ENCODE measurements at regions not wholly inside any gene's neighbourhood (a gene's known extent, or its start where the extent isn't known, plus 50 kb on each side); places are given as distances from the start of the nearest gene placed in this dataset.

- DNase-seq (ENCODE audit: low spot score) (no peak), FAIRE-seq (no peak)
These were observed 78.0 kb downstream of the ZIC5 start for GRCh38 chr13:99893567-99893966.

- DNase-seq (ENCODE audit: low spot score) (no peak), FAIRE-seq (no peak)
These were observed 78.6 kb downstream of the ZIC5 start for GRCh38 chr13:99892866-99893504.

- DNase-seq (ENCODE audit: low spot score) (no peak), FAIRE-seq (no peak)
These were observed 79.4 kb downstream of the ZIC5 start for GRCh38 chr13:99892196-99892613.

GRCh38 chr13:99886706-99887105 is 84.9 kb downstream of the ZIC5 start:
- FAIRE-seq (no peak), DNase-seq (ENCODE audit: low spot score) (no peak)

- no peak for FAIRE-seq
These were observed 86.7 kb downstream of the ZIC5 start for GRCh38 chr13:99884913-99885312.

GRCh38 chr13:99883805-99884204 is 87.8 kb downstream of the ZIC5 start:
- FAIRE-seq, result no peak
- DNase-seq (ENCODE audit: low spot score), result no peak

More at GRCh38 chr13:99884913-99885312, 86.7 kb downstream of the ZIC5 start:
- no peak for DNase-seq (ENCODE audit: low spot score)

GRCh38 chr13:99878921-99879610 is 92.5 kb downstream of the ZIC5 start:
- DNase-seq (ENCODE audit: low spot score), result no peak
- FAIRE-seq, result no peak

- DNase-seq (ENCODE audit: low spot score) (no peak), FAIRE-seq (no peak)
These were observed 94.9 kb downstream of the ZIC5 start for GRCh38 chr13:99876651-99877050.

- no peak for DNase-seq (ENCODE audit: low spot score)
These were observed 96.2 kb downstream of the ZIC5 start for GRCh38 chr13:99875391-99875790.

GRCh38 chr13:99873832-99874430 is 97.6 kb downstream of the ZIC5 start:
- FAIRE-seq (no peak), DNase-seq (ENCODE audit: low spot score) (no peak)

More at GRCh38 chr13:99875391-99875790, 96.2 kb downstream of the ZIC5 start:
- FAIRE-seq, result no peak

- DNase-seq (ENCODE audit: low spot score) (no peak), FAIRE-seq (no peak)
These were observed 98.4 kb downstream of the ZIC5 start for GRCh38 chr13:99873141-99873540.

GRCh38 chr13:99871249-99871898 is 100.2 kb downstream of the ZIC5 start:
- DNase-seq (ENCODE audit: low spot score) (no peak), FAIRE-seq (no peak)

GRCh38 chr13:99870541-99870940 is 101.0 kb downstream of the ZIC5 start:
- FAIRE-seq, result no peak

GRCh38 chr13:99869830-99870229 is 101.7 kb downstream of the ZIC5 start:
- DNase-seq (ENCODE audit: low spot score) (no peak), FAIRE-seq (no peak)

More at GRCh38 chr13:99870541-99870940, 101.0 kb downstream of the ZIC5 start:
- DNase-seq (ENCODE audit: low spot score), result no peak

- DNase-seq (ENCODE audit: low spot score) (no peak), FAIRE-seq (no peak)
These were observed 102.8 kb downstream of the ZIC5 start for GRCh38 chr13:99868767-99869166.

GRCh38 chr13:99867535-99868257 is 103.9 kb downstream of the ZIC5 start:
- DNase-seq (ENCODE audit: low spot score) (no peak), FAIRE-seq (no peak)

- DNase-seq (ENCODE audit: low spot score), result no peak
These were observed 104.8 kb downstream of the ZIC5 start for GRCh38 chr13:99866781-99867180.

GRCh38 chr13:99865420-99865930 is 106.1 kb downstream of the ZIC5 start:
- FAIRE-seq (no peak), DNase-seq (ENCODE audit: low spot score) (no peak)

More at GRCh38 chr13:99866781-99867180, 104.8 kb downstream of the ZIC5 start:
- no peak for FAIRE-seq

GRCh38 chr13:99864627-99864990 is 107.0 kb downstream of the ZIC5 start:
- DNase-seq (ENCODE audit: low spot score) (no peak), FAIRE-seq (no peak)

- FAIRE-seq (no peak), DNase-seq (ENCODE audit: low spot score) (no peak)
These were observed 107.6 kb downstream of the ZIC5 start for GRCh38 chr13:99863789-99864626.
